Astrocyte (in vitro differentiated cells and primary cell): ENCODE measurements at regions not wholly inside any gene's neighbourhood (a gene's known extent, or its start where the extent isn't known, plus 50 kb on each side); places are given as distances from the start of the nearest gene placed in this dataset.
A peak's percentile ranks its signal among the peaks of the same experiment; 100 is the strongest.

Experiments used
- DNase-seq: peaks from one replicate; pipeline ENCODE4 v3.0.0-alpha.2; 2010; ENCODE audit warnings: low read depth
- FAIRE-seq: peaks from 2 replicates; lab custom pipeline; 2011; peaks lifted over from hg19 to GRCh38; lab: Jason Lieb, UNC
- H2AFZ ChIP-seq: 2 replicates; pipeline ENCODE4 v1.6.0; 2012; ENCODE audit warnings: low read depth, low read length, inconsistent platforms
- H3K27ac ChIP-seq: 2 replicates; pipeline ENCODE4 v1.5.1; 2011; ENCODE audit warnings: low read depth, low read length, inconsistent platforms
- H3K27me3 ChIP-seq: 2 replicates; pipeline ENCODE4 v1.6.0; 2011; ENCODE audit warnings: low read length, inconsistent platforms; ENCODE audit not compliant: insufficient read depth
- H3K36me3 ChIP-seq: 2 replicates; pipeline ENCODE4 v1.5.1; 2011; ENCODE audit warnings: low read length, inconsistent platforms; ENCODE audit not compliant: insufficient read depth
- H3K4me1 ChIP-seq: 2 replicates; pipeline ENCODE4 v1.5.1; 2011; ENCODE audit warnings: low read length, inconsistent platforms; ENCODE audit not compliant: insufficient read depth
- H3K4me2 ChIP-seq: 2 replicates; pipeline ENCODE4 v1.6.0; 2012; ENCODE audit warnings: low read length, inconsistent platforms
- H3K4me3 ChIP-seq: 2 replicates; pipeline ENCODE4 v1.5.1; 2011; ENCODE audit warnings: low read depth, mild to moderate bottlenecking, low read length, inconsistent platforms; ENCODE audit not compliant: insufficient read depth
- H3K79me2 ChIP-seq: 2 replicates; pipeline ENCODE4 v1.6.0; 2012; ENCODE audit warnings: mild to moderate bottlenecking, low read length, inconsistent platforms; ENCODE audit not compliant: insufficient read depth
- H3K9ac ChIP-seq: 2 replicates; pipeline ENCODE4 v1.6.0; 2012; ENCODE audit warnings: mild to moderate bottlenecking, low read length, inconsistent platforms
- H3K9me3 ChIP-seq: 2 replicates; pipeline ENCODE4 v1.5.1; 2012; ENCODE audit warnings: low read depth, mild to moderate bottlenecking, low read length, inconsistent platforms; ENCODE audit not compliant: insufficient read depth
- H4K20me1 ChIP-seq: 2 replicates; pipeline ENCODE4 v1.6.0; 2012; ENCODE audit warnings: low read length, inconsistent platforms; ENCODE audit not compliant: insufficient read depth
- H3K27ac Mint-ChIP-seq: one replicate; pipeline ENCODE4 v1.8.0; 2021; ENCODE audit warnings: mild to moderate bottlenecking, mixed read lengths; ENCODE audit not compliant: unreplicated experiment
- H3K27me3 Mint-ChIP-seq: one replicate; pipeline ENCODE4 v1.8.0; 2021; ENCODE audit warnings: low read depth, mixed read lengths; ENCODE audit not compliant: unreplicated experiment
- H3K36me3 Mint-ChIP-seq: one replicate; pipeline ENCODE4 v1.8.0; 2021; ENCODE audit warnings: low read depth, mixed read lengths; ENCODE audit not compliant: unreplicated experiment
- H3K4me1 Mint-ChIP-seq: one replicate; pipeline ENCODE4 v1.8.0; 2021; ENCODE audit warnings: low read depth, mixed read lengths; ENCODE audit not compliant: unreplicated experiment
- H3K4me3 Mint-ChIP-seq: one replicate; pipeline ENCODE4 v1.8.0; 2021; ENCODE audit warnings: mild to moderate bottlenecking, moderate library complexity, mixed read lengths; ENCODE audit not compliant: unreplicated experiment
- H3K9me3 Mint-ChIP-seq: one replicate; pipeline ENCODE4 v1.8.0; 2021; ENCODE audit warnings: mild to moderate bottlenecking, mixed read lengths; ENCODE audit not compliant: unreplicated experiment
- CTCF ChIP-seq: IDR thresholded peaks from 2 replicates; pipeline ENCODE4 v1.5.1; 2011; ENCODE audit warnings: low read depth, mild to moderate bottlenecking, inconsistent platforms, low read length, moderate library complexity; ENCODE audit not compliant: insufficient read depth
- EZH2 ChIP-seq: IDR thresholded peaks from 2 replicates; pipeline ENCODE4 v1.6.1; 2012; ENCODE audit warnings: mild to moderate bottlenecking, low read length, inconsistent platforms; ENCODE audit not compliant: insufficient read depth

GRCh38 chr1:112251766-112252506 is 144.1 kb upstream of the CTTNBP2NL start:
- peaks cover 9% of the 10 kb centered on the region for H3K4me1 Mint-ChIP-seq
- Histone ChIP-seq H3K79me2 (no peaks in the 10 kb centered on the region), H3K27ac (no peak overlapping the region), H3K27me3 (peaks cover 3% of the 10 kb centered on the region), H3K4me2 (no peak overlapping the region), H3K4me3 (no peak overlapping the region), H3K9me3 (no peaks in the 10 kb centered on the region), H4K20me1 (no peaks in the 10 kb centered on the region), H3K36me3 (no peaks in the 10 kb centered on the region), H3K9ac (no peak overlapping the region), H2AFZ (no peak overlapping the region), H3K4me1 (no peaks in the 10 kb centered on the region)
- H3K9me3 Mint-ChIP-seq = peaks cover 5% of the 10 kb centered on the region
- peak overlapping the region; percentile 42 for H3K27ac Mint-ChIP-seq
- DNase-seq (peak; percentile 8), FAIRE-seq (no peak)
- TF ChIP-seq EZH2 (no peak), CTCF (no peak)
- no peaks in the 10 kb centered on the region for H3K36me3 Mint-ChIP-seq
- peaks cover 12% of the 10 kb centered on the region for H3K27me3 Mint-ChIP-seq
- peak overlapping the region; percentile 16 for H3K4me3 Mint-ChIP-seq

- Histone ChIP-seq H3K9ac (no peak overlapping the region), H3K9me3 (no peaks in the 10 kb centered on the region), H3K79me2 (no peaks in the 10 kb centered on the region), H3K4me3 (no peak overlapping the region), H4K20me1 (no peaks in the 10 kb centered on the region), H3K36me3 (no peaks in the 10 kb centered on the region), H3K27me3 (peaks cover 3% of the 10 kb centered on the region), H3K4me2 (no peak overlapping the region), H2AFZ (no peak overlapping the region), H3K4me1 (no peaks in the 10 kb centered on the region), H3K27ac (no peak overlapping the region)
- Mint-ChIP-seq H3K27me3 (peaks cover 11% of the 10 kb centered on the region), H3K9me3 (peaks cover 5% of the 10 kb centered on the region), H3K4me1 (peaks cover 9% of the 10 kb centered on the region), H3K27ac (no peak overlapping the region), H3K36me3 (peaks cover 2% of the 10 kb centered on the region), H3K4me3 (no peak overlapping the region)
- DNase-seq (no peak), FAIRE-seq (no peak)
- no peak for TF ChIP-seq CTCF
- no peak for TF ChIP-seq EZH2
Measured at GRCh38 chr1:112253366-112253765, 142.6 kb upstream of the CTTNBP2NL start.

- DNase-seq = no peak
- H3K9me3 Mint-ChIP-seq = peaks cover 5% of the 10 kb centered on the region
- H4K20me1 ChIP-seq = no peaks in the 10 kb centered on the region
- H3K4me1 ChIP-seq = no peaks in the 10 kb centered on the region
- H3K4me1 Mint-ChIP-seq = peaks cover 9% of the 10 kb centered on the region
- no peaks in the 10 kb centered on the region for H3K9me3 ChIP-seq
- peaks cover 3% of the 10 kb centered on the region for H3K27me3 ChIP-seq
- no peak overlapping the region for H3K27ac ChIP-seq
- no peak overlapping the region for H3K4me3 ChIP-seq
- H3K9ac ChIP-seq = no peak overlapping the region
- peaks cover 2% of the 10 kb centered on the region for H3K36me3 Mint-ChIP-seq
- H3K27ac Mint-ChIP-seq = no peak overlapping the region
- no peak overlapping the region for H3K4me3 Mint-ChIP-seq
- no peak overlapping the region for H3K4me2 ChIP-seq
- no peak overlapping the region for H2AFZ ChIP-seq
- peaks cover 6% of the 10 kb centered on the region for H3K27me3 Mint-ChIP-seq
- H3K36me3 ChIP-seq = no peaks in the 10 kb centered on the region
- TF ChIP-seq CTCF (no peak), EZH2 (no peak)
- FAIRE-seq = no peak
- no peaks in the 10 kb centered on the region for H3K79me2 ChIP-seq
Measured at GRCh38 chr1:112255080-112255479, 140.9 kb upstream of the CTTNBP2NL start.
